Fibroblast of lung (primary cell): ENCODE measurements at regions not wholly inside any gene's neighbourhood (a gene's known extent, or its start where the extent isn't known, plus 50 kb on each side); places are given as distances from the start of the nearest gene placed in this dataset.

Experiments used
- DNase-seq, 2 donors: peaks; one replicate each; pipeline versions ENCODE4 v3.0.0 to v3.0.0-alpha.2; 2010; ENCODE audit warnings: low read depth in 2 of 2
- H2AFZ ChIP-seq: 2 replicates; pipeline ENCODE4 v1.5.1; 2012; ENCODE audit warnings: low read length, control low read depth, inconsistent platforms
- H3K27ac ChIP-seq: 2 replicates; pipeline ENCODE4 v1.5.1; 2011; ENCODE audit warnings: low read length, control low read depth; ENCODE audit not compliant: insufficient read depth
- H3K27me3 ChIP-seq: 2 replicates; pipeline ENCODE4 v1.5.1; 2011; ENCODE audit warnings: mild to moderate bottlenecking, low read length; ENCODE audit not compliant: control insufficient read depth, insufficient read depth
- H3K36me3 ChIP-seq: 2 replicates; pipeline ENCODE4 v1.5.1; 2011; ENCODE audit warnings: low read length; ENCODE audit not compliant: control insufficient read depth, insufficient read depth
- H3K4me1 ChIP-seq: 2 replicates; pipeline ENCODE4 v1.5.1; 2011; ENCODE audit warnings: low read length; ENCODE audit not compliant: control insufficient read depth, insufficient read depth; ENCODE audit errors: extremely low read depth
- H3K4me2 ChIP-seq: 2 replicates; pipeline ENCODE4 v1.5.1; 2011; ENCODE audit warnings: low read length, control low read depth; ENCODE audit not compliant: insufficient read depth; ENCODE audit errors: extremely low read depth
- H3K4me3 ChIP-seq, 4 experiments: fragments of 200-600 bp in 1 of 4; sonication (generic) in 1 of 4; replicated peaks in 1 of 4; 2 replicates each; pipeline ENCODE4 v1.5.1; 2011 to 2016; ENCODE audit warnings: low read length in 4 of 4, low read depth in 3 of 4, mild to moderate bottlenecking in 3 of 4, control low read depth in 2 of 4, inconsistent platforms in 1 of 4, mixed read lengths in 1 of 4; ENCODE audit not compliant: insufficient read depth in 1 of 4; ENCODE audit errors: control extremely low read depth in 1 of 4
- H3K79me2 ChIP-seq: 2 replicates; pipeline ENCODE4 v1.5.1; 2012; ENCODE audit warnings: mild to moderate bottlenecking, low read length, inconsistent platforms; ENCODE audit not compliant: control insufficient read depth, insufficient read depth
- H3K9ac ChIP-seq: 2 replicates; pipeline ENCODE4 v1.5.1; 2011; ENCODE audit warnings: mild to moderate bottlenecking, low read length, control low read depth; ENCODE audit not compliant: insufficient read depth
- H3K9me3 ChIP-seq: 2 replicates; pipeline ENCODE4 v1.5.1; 2012; ENCODE audit warnings: low read depth, low read length; ENCODE audit not compliant: control insufficient read depth, insufficient read depth
- H4K20me1 ChIP-seq: 2 replicates; pipeline ENCODE4 v1.5.1; 2011; ENCODE audit warnings: low read length; ENCODE audit not compliant: control insufficient read depth, insufficient read depth; ENCODE audit errors: extremely low read depth
- EZH2 ChIP-seq: IDR thresholded peaks from 2 replicates; pipeline ENCODE4 v1.5.1; 2012; ENCODE audit warnings: low read length, control low read depth, mild to moderate bottlenecking; ENCODE audit errors: missing control alignments
- TF ChIP-seq, protein P1 (sequence below), 2 donors: IDR thresholded peaks in 1 of 2; conservative IDR thresholded peaks in 1 of 2; 1 replicate in 1 of 2; 2 replicates in 1 of 2; pipeline ENCODE4 v1.5.1; 2011 to 2012; ENCODE audit warnings: low read length in 2 of 2, control low read depth in 1 of 2, inconsistent platforms in 1 of 2, low read depth in 1 of 2, mild to moderate bottlenecking in 1 of 2

DNA sequence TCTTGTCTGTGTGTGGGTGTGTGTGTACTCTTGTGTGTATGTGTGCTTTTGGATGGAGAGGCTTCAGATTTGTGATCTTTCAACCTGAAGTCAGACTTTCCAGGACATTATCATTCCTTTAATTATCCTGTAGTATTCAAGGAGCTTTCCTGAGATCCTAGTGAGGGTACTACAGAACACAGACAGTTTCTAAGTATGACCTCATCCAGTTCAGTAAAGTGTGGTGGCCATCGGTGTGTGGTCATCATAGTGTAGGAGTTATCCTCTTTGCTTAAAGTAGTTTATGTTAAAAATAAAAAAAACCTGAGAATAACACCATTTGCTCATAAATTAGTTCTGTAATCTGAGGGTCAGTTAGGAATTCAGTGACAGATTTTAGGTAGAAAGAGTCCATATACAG, 478.0 kb upstream of the ACTBL2 start:
- no peaks in the 10 kb centered on the region for H3K27me3 ChIP-seq
- H3K79me2 ChIP-seq, result no peaks in the 10 kb centered on the region
- no peaks in the 10 kb centered on the region for H3K36me3 ChIP-seq
- H3K9ac ChIP-seq, result no peak overlapping the region
- DNase-seq, result no peak
- H4K20me1 ChIP-seq, result no peaks in the 10 kb centered on the region
- H3K27ac ChIP-seq, result no peak overlapping the region
- no peak overlapping the region for H3K4me3 ChIP-seq
- H3K9me3 ChIP-seq, result no peaks in the 10 kb centered on the region
- no peak overlapping the region for H3K4me2 ChIP-seq
- TF ChIP-seq EZH2, result no peak
- TF ChIP-seq, protein P1, sequence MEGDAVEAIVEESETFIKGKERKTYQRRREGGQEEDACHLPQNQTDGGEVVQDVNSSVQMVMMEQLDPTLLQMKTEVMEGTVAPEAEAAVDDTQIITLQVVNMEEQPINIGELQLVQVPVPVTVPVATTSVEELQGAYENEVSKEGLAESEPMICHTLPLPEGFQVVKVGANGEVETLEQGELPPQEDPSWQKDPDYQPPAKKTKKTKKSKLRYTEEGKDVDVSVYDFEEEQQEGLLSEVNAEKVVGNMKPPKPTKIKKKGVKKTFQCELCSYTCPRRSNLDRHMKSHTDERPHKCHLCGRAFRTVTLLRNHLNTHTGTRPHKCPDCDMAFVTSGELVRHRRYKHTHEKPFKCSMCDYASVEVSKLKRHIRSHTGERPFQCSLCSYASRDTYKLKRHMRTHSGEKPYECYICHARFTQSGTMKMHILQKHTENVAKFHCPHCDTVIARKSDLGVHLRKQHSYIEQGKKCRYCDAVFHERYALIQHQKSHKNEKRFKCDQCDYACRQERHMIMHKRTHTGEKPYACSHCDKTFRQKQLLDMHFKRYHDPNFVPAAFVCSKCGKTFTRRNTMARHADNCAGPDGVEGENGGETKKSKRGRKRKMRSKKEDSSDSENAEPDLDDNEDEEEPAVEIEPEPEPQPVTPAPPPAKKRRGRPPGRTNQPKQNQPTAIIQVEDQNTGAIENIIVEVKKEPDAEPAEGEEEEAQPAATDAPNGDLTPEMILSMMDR (conservative IDR thresholded peaks at IDR 0.05 in 1 of 2, IDR thresholded peaks at IDR 0.05 in 1 of 2; ENCODE audit: low read depth in 1 of 2, low read length in 2 of 2), result no peak
- no peak overlapping the region for H2AFZ ChIP-seq
- H3K4me1 ChIP-seq, result no peaks in the 10 kb centered on the region

DNA sequence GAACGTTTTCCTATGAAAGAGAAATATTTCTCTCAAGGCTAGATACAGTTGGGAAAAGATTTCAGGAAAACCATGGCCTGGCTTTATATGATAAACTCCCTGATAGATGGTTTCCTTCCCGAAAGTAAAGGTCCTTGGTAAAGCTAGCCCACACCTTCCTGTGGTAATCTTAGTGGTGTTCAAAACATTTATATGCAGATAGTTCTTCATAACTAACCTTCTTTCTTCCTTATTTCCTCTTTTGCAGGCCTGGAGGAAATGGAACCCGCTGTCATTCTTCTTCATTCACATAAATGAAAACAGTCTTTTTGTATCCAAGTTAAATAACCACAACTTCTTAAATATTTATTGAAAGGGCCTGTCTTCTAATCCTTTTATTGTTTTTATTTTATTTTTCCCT, 474.0 kb upstream of the ACTBL2 start:
- H3K79me2 ChIP-seq, result no peaks in the 10 kb centered on the region
- H3K27ac ChIP-seq, result no peak overlapping the region
- H4K20me1 ChIP-seq, result no peaks in the 10 kb centered on the region
- no peak overlapping the region for H3K4me3 ChIP-seq
- H3K9me3 ChIP-seq, result no peaks in the 10 kb centered on the region
- no peaks in the 10 kb centered on the region for H3K27me3 ChIP-seq
- H3K9ac ChIP-seq, result no peak overlapping the region
- no peak for TF ChIP-seq EZH2
- TF ChIP-seq, protein P1 (conservative IDR thresholded peaks at IDR 0.05 in 1 of 2, IDR thresholded peaks at IDR 0.05 in 1 of 2; ENCODE audit: low read depth in 1 of 2, low read length in 2 of 2), result no peak
- DNase-seq, result no peak
- H2AFZ ChIP-seq, result no peak overlapping the region
- no peaks in the 10 kb centered on the region for H3K4me1 ChIP-seq
- no peaks in the 10 kb centered on the region for H3K36me3 ChIP-seq
- H3K4me2 ChIP-seq, result no peak overlapping the region

DNA sequence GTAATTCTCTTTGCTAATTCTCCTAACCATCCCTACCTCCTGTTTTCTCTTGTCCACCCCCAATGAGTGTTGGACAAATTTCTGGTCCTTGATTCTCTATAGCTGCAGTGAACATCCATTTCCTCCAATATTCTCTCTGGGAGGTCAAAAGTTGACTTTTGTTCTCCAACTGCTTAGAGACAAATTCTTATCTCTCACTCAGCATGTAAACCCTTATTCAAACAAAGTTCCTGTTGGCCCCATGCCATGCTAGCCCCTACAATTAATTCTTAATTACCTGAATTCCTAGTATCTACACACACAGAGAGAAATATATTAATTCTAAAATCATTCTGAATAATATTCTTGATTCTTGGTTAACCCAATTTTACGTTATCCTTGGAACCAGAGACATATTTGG, 472.9 kb upstream of the ACTBL2 start:
- DNase-seq, result no peak
- TF ChIP-seq, protein P1 (conservative IDR thresholded peaks at IDR 0.05 in 1 of 2, IDR thresholded peaks at IDR 0.05 in 1 of 2; ENCODE audit: low read depth in 1 of 2, low read length in 2 of 2), result no peak
- TF ChIP-seq EZH2, result no peak

More for the DNA sequence above, 472.9 kb upstream of the ACTBL2 start:
- Histone ChIP-seq H3K79me2 (no peaks in the 10 kb centered on the region), H3K4me2 (no peak overlapping the region), H2AFZ (no peak overlapping the region), H3K27ac (no peak overlapping the region), H3K36me3 (no peaks in the 10 kb centered on the region), H4K20me1 (no peaks in the 10 kb centered on the region), H3K4me3 (no peak overlapping the region), H3K9ac (no peak overlapping the region), H3K4me1 (no peaks in the 10 kb centered on the region), H3K9me3 (no peaks in the 10 kb centered on the region), H3K27me3 (no peaks in the 10 kb centered on the region)
